ENCODE measurements at regions not wholly inside any gene's neighbourhood (a gene's known extent, or its start where the extent isn't known, plus 50 kb on each side); places are given as distances from the start of the nearest gene placed in this dataset.
"Not testable (repeated sequence)": the region's sequence is repeated elsewhere in the genome, so short reads cannot be mapped to it uniquely, and the experiment has no call there.

DNA sequence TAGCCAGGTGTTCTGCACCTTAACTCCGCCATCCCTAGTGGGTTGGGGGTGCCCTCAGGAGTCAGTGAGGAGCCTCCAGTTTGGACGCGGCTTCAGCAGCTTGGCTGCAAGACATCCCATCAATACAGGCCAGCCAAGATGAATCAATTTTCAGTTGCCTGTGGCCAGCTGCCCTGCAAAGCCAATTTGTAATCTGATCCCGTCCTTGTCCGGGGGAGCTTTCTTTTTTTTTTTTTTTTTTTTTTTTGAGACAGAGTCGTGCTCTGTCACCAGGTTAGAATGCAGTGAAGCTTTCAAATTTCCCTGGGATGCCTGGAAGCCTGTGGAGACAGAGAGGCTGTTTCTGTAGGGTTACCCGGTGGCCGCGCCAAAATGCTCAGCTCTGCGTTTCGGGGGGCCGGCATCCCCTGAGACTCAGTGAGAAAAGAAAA is 192.5 kb downstream of the ASMT start:
- no peak for FAIRE-seq

DNA sequence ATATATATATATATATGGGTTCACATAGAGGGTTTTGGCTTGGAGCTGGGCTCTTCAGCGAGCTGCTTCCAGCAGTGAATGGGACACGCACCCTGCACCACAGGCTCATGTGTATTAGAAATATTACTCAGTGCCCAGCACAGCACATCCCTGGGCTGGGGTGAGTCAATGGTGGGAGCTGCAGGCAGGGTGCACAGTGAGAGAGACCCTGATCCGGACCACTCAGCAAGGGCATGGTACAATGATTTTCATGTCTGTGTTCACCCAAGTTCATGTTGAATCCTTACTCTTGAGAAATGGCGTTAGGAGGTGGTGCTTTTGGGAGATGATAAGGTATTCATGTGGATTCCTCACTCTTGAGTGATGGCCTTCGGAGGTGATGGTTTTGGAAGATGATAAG is 194.7 kb downstream of the ASMT start:
- no peak for FAIRE-seq

More for the DNA sequence above, 192.5 kb downstream of the ASMT start:
- TF ChIP-seq POLR2AphosphoS5 (IDR thresholded peaks at IDR 0.05; ENCODE audit: low read depth, low read length) (no peak), TAF1 (IDR thresholded peaks at IDR 0.05; ENCODE audit: low read depth, low read length) (no peak), SPI1 (IDR thresholded peaks at IDR 0.05; ENCODE audit: low read depth, low read length) (no peak), PAX5 (IDR thresholded peaks at IDR 0.05; ENCODE audit: insufficient read depth, low read length, severe bottlenecking) (no peak), POLR2A (IDR thresholded peaks at IDR 0.05; ENCODE audit: low read depth, low read length) (no peak), POU2F2 (IDR thresholded peaks at IDR 0.05; ENCODE audit: low read depth, low read length) (no peak)
- DNase-seq (ENCODE audit: insufficient read length, low spot score): no peak

DNA sequence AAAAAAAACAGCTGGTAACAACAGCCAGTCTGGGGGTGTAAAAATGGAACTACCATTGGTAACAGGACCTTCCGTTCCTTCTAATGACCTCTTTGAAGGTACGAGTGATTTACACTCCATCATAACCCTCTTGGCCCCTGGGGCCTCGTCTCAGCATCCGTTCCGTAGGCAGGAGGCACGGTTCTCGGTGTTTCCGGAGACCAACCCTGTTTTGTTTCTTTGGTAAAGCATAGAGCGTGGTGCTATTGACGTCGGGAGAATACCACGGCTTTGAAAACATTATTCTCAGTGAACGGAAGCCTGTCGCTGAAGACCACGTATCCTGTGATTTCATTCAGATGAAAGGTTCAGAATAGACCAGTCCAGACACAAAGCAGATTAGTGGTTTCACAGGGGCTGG is 198.9 kb downstream of the ASMT start:
- TF ChIP-seq TAF1 (IDR thresholded peaks at IDR 0.05; ENCODE audit: low read depth, low read length): no peak
- no peak for FAIRE-seq
- no peak for DNase-seq (ENCODE audit: insufficient read length, low spot score)

More for the DNA sequence above, 194.7 kb downstream of the ASMT start:
- TF ChIP-seq PAX5 (IDR thresholded peaks at IDR 0.05; ENCODE audit: insufficient read depth, low read length, severe bottlenecking) (no peak), POLR2AphosphoS5 (IDR thresholded peaks at IDR 0.05; ENCODE audit: low read depth, low read length) (no peak), POLR2A (IDR thresholded peaks at IDR 0.05; ENCODE audit: low read depth, low read length) (no peak), SPI1 (IDR thresholded peaks at IDR 0.05; ENCODE audit: low read depth, low read length) (no peak), TAF1 (IDR thresholded peaks at IDR 0.05; ENCODE audit: low read depth, low read length) (no peak), POU2F2 (IDR thresholded peaks at IDR 0.05; ENCODE audit: low read depth, low read length) (no peak)
- DNase-seq (ENCODE audit: insufficient read length, low spot score): no peak

DNA sequence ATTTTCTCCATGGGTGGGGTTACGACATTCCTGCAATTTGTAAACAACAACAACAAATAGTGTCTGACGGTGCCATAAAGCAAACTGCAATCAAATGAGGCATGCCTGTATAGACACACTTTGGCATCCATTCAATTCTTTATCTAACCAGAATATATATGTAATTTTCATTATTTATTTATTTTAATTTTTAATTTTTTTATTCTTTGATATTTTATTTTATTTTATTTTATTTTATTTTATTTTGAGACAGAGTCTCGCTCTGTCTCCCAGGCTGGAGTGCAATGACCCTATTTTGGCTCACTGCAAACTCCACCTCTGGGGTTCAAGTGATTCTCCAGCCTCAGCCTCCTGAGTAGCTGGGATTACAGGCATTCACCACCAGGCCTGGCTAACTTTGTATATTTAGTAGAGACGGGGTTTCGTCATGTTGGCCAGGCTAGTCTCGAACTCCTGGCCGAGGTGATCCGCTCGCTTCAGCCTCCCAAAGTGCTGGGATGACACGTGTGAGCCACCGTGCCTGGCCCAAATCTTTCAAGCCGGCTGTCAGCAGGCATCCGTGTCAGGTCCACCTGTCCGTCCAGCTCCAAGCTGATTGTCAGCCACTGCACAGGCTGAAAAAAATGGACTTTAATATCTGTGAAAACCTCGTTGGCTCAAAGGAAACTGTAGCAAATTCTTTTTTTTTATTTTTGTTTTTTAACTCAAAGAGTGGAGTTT is 200.8 kb downstream of the ASMT start:
- TF ChIP-seq POU2F2 (IDR thresholded peaks at IDR 0.05; ENCODE audit: low read depth, low read length) (no peak), POLR2AphosphoS5 (IDR thresholded peaks at IDR 0.05; ENCODE audit: low read depth, low read length) (no peak), POLR2A (IDR thresholded peaks at IDR 0.05; ENCODE audit: low read depth, low read length) (no peak), TAF1 (IDR thresholded peaks at IDR 0.05; ENCODE audit: low read depth, low read length) (no peak), SPI1 (IDR thresholded peaks at IDR 0.05; ENCODE audit: low read depth, low read length) (no peak), PAX5 (IDR thresholded peaks at IDR 0.05; ENCODE audit: insufficient read depth, low read length, severe bottlenecking) (no peak)
- DNase-seq (ENCODE audit: insufficient read length, low spot score) (no peak), FAIRE-seq (no peak)

DNA sequence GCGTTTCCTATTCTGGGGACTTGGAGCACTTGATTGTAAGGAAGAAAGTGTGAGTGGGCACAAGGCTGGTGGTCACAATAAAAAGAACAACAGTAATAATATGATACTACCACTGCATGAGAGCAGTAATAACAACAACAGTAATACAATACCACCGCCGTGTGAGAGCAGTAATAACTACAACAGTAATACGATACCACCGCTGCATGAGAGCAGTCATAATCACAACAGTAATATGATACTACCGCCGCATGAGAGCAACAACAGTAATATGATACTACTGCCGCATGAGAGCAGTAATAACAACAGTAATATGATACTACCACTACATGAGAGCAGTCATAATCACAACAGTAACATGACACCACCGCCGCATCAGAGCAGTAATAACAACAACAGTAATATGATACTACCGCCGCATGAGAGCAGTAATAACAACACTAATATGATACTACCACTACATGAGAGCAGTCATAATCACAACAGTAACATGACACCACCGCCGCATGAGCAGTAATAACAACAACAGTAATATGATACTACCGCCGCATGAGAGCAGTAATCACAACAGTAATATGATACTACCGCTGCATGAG is 201.6 kb downstream of the ASMT start:
- not testable (repeated sequence) for DNase-seq (ENCODE audit: insufficient read length, low spot score); FAIRE-seq

DNA sequence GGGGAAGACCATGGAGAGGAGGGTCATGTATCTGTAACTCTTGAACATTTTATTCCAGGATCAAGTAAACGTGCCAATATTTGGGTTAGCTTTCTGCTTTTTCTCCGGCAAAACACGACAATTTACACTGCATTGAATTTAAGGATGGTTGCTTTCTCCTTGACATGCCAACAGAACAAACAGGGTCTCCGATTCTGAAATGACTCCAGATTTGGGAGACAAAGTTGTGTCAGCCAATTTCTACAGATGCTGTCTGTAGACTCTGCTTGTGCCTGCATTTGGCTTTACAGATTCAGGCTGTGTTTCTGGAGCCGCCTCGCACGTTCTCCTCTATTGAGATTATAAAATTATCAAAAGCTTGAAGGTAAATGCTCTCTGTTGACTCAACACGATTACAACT is 207.0 kb downstream of the ASMT start:
- FAIRE-seq (no peak), DNase-seq (ENCODE audit: insufficient read length, low spot score) (no peak)
- TF ChIP-seq POU2F2 (IDR thresholded peaks at IDR 0.05; ENCODE audit: low read depth, low read length) (no peak), TAF1 (IDR thresholded peaks at IDR 0.05; ENCODE audit: low read depth, low read length) (no peak), POLR2A (IDR thresholded peaks at IDR 0.05; ENCODE audit: low read depth, low read length) (no peak), POLR2AphosphoS5 (IDR thresholded peaks at IDR 0.05; ENCODE audit: low read depth, low read length) (no peak), SPI1 (IDR thresholded peaks at IDR 0.05; ENCODE audit: low read depth, low read length) (no peak), PAX5 (IDR thresholded peaks at IDR 0.05; ENCODE audit: insufficient read depth, low read length, severe bottlenecking) (no peak)

DNA sequence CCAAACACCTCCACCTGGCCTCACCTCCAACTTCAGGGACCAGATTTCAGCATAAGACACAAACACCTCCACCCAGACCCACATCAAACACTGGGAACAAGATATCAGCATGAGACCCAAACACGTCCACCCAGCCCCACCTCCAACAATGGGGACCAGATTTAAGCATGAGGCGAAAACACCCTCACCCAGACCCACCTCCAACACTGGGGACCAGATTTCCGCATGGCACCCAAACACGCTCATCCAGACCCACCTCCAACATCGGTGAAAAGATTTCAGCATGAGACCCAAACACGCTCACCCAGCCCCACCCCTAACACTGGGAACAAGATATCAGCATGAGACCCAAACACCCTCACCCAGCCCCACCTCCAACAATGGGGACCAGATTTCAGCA is 210.0 kb downstream of the ASMT start:
- no peak for TF ChIP-seq POU2F2 (IDR thresholded peaks at IDR 0.05; ENCODE audit: low read depth, low read length)
- no peak for TF ChIP-seq SPI1 (IDR thresholded peaks at IDR 0.05; ENCODE audit: low read depth, low read length)
- no peak for TF ChIP-seq POLR2A (IDR thresholded peaks at IDR 0.05; ENCODE audit: low read depth, low read length)
- no peak for TF ChIP-seq POLR2AphosphoS5 (IDR thresholded peaks at IDR 0.05; ENCODE audit: low read depth, low read length)
- TF ChIP-seq PAX5 (IDR thresholded peaks at IDR 0.05; ENCODE audit: insufficient read depth, low read length, severe bottlenecking): no peak
- TF ChIP-seq TAF1 (IDR thresholded peaks at IDR 0.05; ENCODE audit: low read depth, low read length): no peak
- no peak for DNase-seq (ENCODE audit: insufficient read length, low spot score)
- FAIRE-seq: no peak

DNA sequence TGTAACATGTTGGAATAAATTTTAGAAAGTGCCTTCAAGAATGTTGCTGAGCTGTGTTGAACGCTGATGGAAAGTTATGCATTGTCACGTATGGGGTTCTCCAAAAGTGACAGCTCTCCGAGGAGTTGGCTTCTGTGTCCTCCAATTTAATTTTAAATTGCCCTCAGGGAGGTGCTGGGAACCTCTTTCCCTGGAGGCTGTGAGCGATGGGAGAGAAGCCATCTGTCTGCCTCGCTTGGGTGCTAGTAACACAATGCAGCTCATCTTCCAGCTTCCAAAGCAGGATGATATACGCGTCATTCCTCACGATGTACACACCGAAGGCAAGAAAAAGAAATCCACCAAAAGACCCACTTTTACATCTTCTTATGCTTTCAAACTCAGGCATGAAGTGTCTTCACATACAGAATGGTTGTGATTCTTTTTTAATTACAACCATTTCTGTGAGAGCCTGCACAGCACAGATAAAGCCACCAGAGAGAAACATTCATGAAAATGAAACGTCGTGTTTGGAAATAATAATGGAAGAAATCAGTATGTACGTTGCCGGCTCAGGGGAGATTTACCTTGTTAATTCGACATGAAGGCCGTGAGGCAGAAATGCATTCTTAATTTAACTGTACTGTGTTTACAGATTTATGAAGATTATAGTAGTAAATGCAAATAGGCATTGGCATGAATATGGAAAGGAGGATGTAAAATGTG is 218.9 kb downstream of the ASMT start:
- no peak for FAIRE-seq
- TF ChIP-seq POLR2AphosphoS5 (IDR thresholded peaks at IDR 0.05; ENCODE audit: low read depth, low read length): no peak
- no peak for TF ChIP-seq SPI1 (IDR thresholded peaks at IDR 0.05; ENCODE audit: low read depth, low read length)
- TF ChIP-seq PAX5 (IDR thresholded peaks at IDR 0.05; ENCODE audit: insufficient read depth, low read length, severe bottlenecking): no peak
- TF ChIP-seq POU2F2 (IDR thresholded peaks at IDR 0.05; ENCODE audit: low read depth, low read length): no peak
- TF ChIP-seq TAF1 (IDR thresholded peaks at IDR 0.05; ENCODE audit: low read depth, low read length): no peak
- no peak for TF ChIP-seq POLR2A (IDR thresholded peaks at IDR 0.05; ENCODE audit: low read depth, low read length)

GRCh38 chrX:1835056-1835455 is 220.2 kb downstream of the ASMT start:
- FAIRE-seq (no peak), DNase-seq (ENCODE audit: insufficient read length, low spot score) (no peak)
- no peak for TF ChIP-seq POU2F2 (IDR thresholded peaks at IDR 0.05; ENCODE audit: low read depth, low read length)
- TF ChIP-seq POLR2AphosphoS5 (IDR thresholded peaks at IDR 0.05; ENCODE audit: low read depth, low read length): no peak
- no peak for TF ChIP-seq PAX5 (IDR thresholded peaks at IDR 0.05; ENCODE audit: insufficient read depth, low read length, severe bottlenecking)
- no peak for TF ChIP-seq POLR2A (IDR thresholded peaks at IDR 0.05; ENCODE audit: low read depth, low read length)
- no peak for TF ChIP-seq SPI1 (IDR thresholded peaks at IDR 0.05; ENCODE audit: low read depth, low read length)

More for the DNA sequence above, 218.9 kb downstream of the ASMT start:
- no peak for DNase-seq (ENCODE audit: insufficient read length, low spot score)

DNA sequence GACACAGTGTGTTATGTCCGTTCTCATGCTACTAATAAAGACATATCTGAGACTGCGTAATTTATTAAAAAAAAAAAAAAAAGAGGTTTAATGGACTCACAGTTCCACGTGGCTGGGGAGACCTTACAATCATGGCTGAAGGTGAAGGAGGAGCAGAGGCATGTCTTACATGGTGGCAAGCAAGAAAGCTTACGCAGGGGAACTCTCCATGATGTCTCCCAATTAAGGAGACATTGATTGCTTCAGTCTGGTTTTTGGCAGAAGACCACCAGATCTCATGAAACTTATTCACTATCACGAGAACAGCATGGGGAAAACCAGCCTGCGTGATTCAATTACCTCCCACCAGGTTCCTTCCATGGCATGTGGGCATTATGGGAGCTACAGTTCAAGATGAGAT is 221.8 kb downstream of the ASMT start:
- TF ChIP-seq SPI1 (IDR thresholded peaks at IDR 0.05; ENCODE audit: low read depth, low read length) (no peak), PAX5 (IDR thresholded peaks at IDR 0.05; ENCODE audit: insufficient read depth, low read length, severe bottlenecking) (no peak), POLR2A (IDR thresholded peaks at IDR 0.05; ENCODE audit: low read depth, low read length) (no peak), POLR2AphosphoS5 (IDR thresholded peaks at IDR 0.05; ENCODE audit: low read depth, low read length) (no peak), TAF1 (IDR thresholded peaks at IDR 0.05; ENCODE audit: low read depth, low read length) (no peak), POU2F2 (IDR thresholded peaks at IDR 0.05; ENCODE audit: low read depth, low read length) (no peak)
- FAIRE-seq (no peak), DNase-seq (ENCODE audit: insufficient read length, low spot score) (no peak)

Data from GM12891 (cell line).